ENCODE measurements at regions not wholly inside any gene's neighbourhood (a gene's known extent, or its start where the extent isn't known, plus 50 kb on each side); places are given as distances from the start of the nearest gene placed in this dataset.

- no peak for TF ChIP-seq CTCF (IDR thresholded peaks at IDR 0.05)
- Histone ChIP-seq H3K27ac (no peak overlapping the region), H3K9me3 (no peaks in the 10 kb centered on the region), H3K27me3 (no peaks in the 10 kb centered on the region), H3K4me3 (no peak overlapping the region), H3K36me3 (no peaks in the 10 kb centered on the region), H3K4me1 (no peaks in the 10 kb centered on the region)
- intact Hi-C loops (cut with DNase I), result no loop called here
- DNase-seq (ENCODE audit: low spot score in 2 of 2), result no peak
Measured at GRCh38 chr1:219792337-219793021, 135.9 kb downstream of the SLC30A10 start.

GRCh38 chr1:219791766-219792165, 136.6 kb downstream of the SLC30A10 start:
- Histone ChIP-seq H3K4me3 (no peak overlapping the region), H3K36me3 (no peaks in the 10 kb centered on the region), H3K9me3 (no peaks in the 10 kb centered on the region), H3K27me3 (no peaks in the 10 kb centered on the region), H3K27ac (no peak overlapping the region), H3K4me1 (no peaks in the 10 kb centered on the region)
- intact Hi-C loops (cut with DNase I), result no loop called here
- no peak for DNase-seq (ENCODE audit: low spot score in 2 of 2)
- TF ChIP-seq CTCF (IDR thresholded peaks at IDR 0.05), result no peak

GRCh38 chr1:219790834-219791615, 137.3 kb downstream of the SLC30A10 start:
- TF ChIP-seq CTCF (IDR thresholded peaks at IDR 0.05), result no peak
- H3K4me1 ChIP-seq, result no peaks in the 10 kb centered on the region
- intact Hi-C loops (cut with DNase I), result no loop called here
- no peak overlapping the region for H3K4me3 ChIP-seq
- H3K27ac ChIP-seq, result no peak overlapping the region
- H3K9me3 ChIP-seq, result no peaks in the 10 kb centered on the region
- DNase-seq (ENCODE audit: low spot score in 2 of 2), result no peak
- H3K36me3 ChIP-seq, result no peaks in the 10 kb centered on the region
- H3K27me3 ChIP-seq, result no peaks in the 10 kb centered on the region

- TF ChIP-seq CTCF (IDR thresholded peaks at IDR 0.05), result no peak
- intact Hi-C loops (cut with DNase I), result no loop called here
- no peaks in the 10 kb centered on the region for H3K36me3 ChIP-seq
Measured at GRCh38 chr1:219788700-219789099, 139.7 kb downstream of the SLC30A10 start.

GRCh38 chr1:219788091-219788490, 140.3 kb downstream of the SLC30A10 start:
- TF ChIP-seq CTCF (IDR thresholded peaks at IDR 0.05), result no peak
- H3K4me1 ChIP-seq, result no peaks in the 10 kb centered on the region
- no peak overlapping the region for H3K4me3 ChIP-seq
- H3K27me3 ChIP-seq, result no peaks in the 10 kb centered on the region
- intact Hi-C loops (cut with DNase I), result no loop called here
- DNase-seq (ENCODE audit: low spot score in 2 of 2), result no peak
- H3K27ac ChIP-seq, result no peak overlapping the region
- no peaks in the 10 kb centered on the region for H3K9me3 ChIP-seq
- no peaks in the 10 kb centered on the region for H3K36me3 ChIP-seq

More at GRCh38 chr1:219788700-219789099, 139.7 kb downstream of the SLC30A10 start:
- no peak for DNase-seq (ENCODE audit: low spot score in 2 of 2)
- H3K27ac ChIP-seq, result no peak overlapping the region
- no peaks in the 10 kb centered on the region for H3K9me3 ChIP-seq
- H3K4me1 ChIP-seq, result no peaks in the 10 kb centered on the region
- H3K4me3 ChIP-seq, result no peak overlapping the region
- H3K27me3 ChIP-seq, result no peaks in the 10 kb centered on the region
